HCT116 (cell line): ENCODE measurements at regions not wholly inside any gene's neighbourhood (a gene's known extent, or its start where the extent isn't known, plus 50 kb on each side); places are given as distances from the start of the nearest gene placed in this dataset.

Source experiments
- ATAC-seq: fragments of 200-7000 bp; cut with Tn5 transposase; 2 replicates; pipeline ENCODE4 v1.9.1; 2020; ENCODE audit warnings: mild to moderate bottlenecking, moderate library complexity
- BruUV-seq: library from RNA; stranded (reverse); fragments of 400-500 nt; replicated peaks from 2 replicates; lab custom pipeline; 2021; lab: Mats Ljungman, UMichigan
- CTCF ChIA-PET: fragments of 300-600 bp; sonication (Branson Sonifier 250); formaldehyde crosslinking; loops from one replicate; lab custom pipeline; 2021; ENCODE audit warnings: antibody characterized with exemption; lab: Charles Lee
- POLR2A ChIA-PET: fragments of 300-600, 350-600 bp; sonication (Branson Sonifier 250); formaldehyde crosslinking; loops from one replicate; lab custom pipeline; 2021; ENCODE audit warnings: antibody characterized with exemption; lab: Charles Lee
- RAD21 ChIA-PET, 2 experiments: fragments of 300-600 bp; sonication (Branson Sonifier 250); formaldehyde crosslinking; loops; one replicate each; lab custom pipeline; 2023; ENCODE audit warnings: low total read pairs in 2 of 2; ENCODE audit not compliant: uncharacterized antibody in 2 of 2, unreplicated experiment in 2 of 2, low non-redundant PET in 1 of 2; lab: Charles Lee
- DNase-seq: peaks from one replicate; pipeline ENCODE4 v3.0.0-alpha.2; 2010; ENCODE audit warnings: low read depth, low spot score
- H2AFZ ChIP-seq: fragments of 200-600 bp; shearing (Covaris generic), sonication (generic); 2 replicates; pipeline ENCODE4 v1.6.1; 2017; ENCODE audit warnings: low read depth, mixed run types, mixed read lengths, antibody characterized with exemption, low read length; ENCODE audit not compliant: poor library complexity, severe bottlenecking
- H3K27ac ChIP-seq: 2 replicates; pipeline ENCODE4 v1.5.1; 2012; ENCODE audit warnings: low read depth, low read length
- H3K27me3 ChIP-seq: fragments of 200-600 bp; sonication (generic); 2 replicates; pipeline ENCODE4 v1.6.1; 2016; ENCODE audit warnings: mixed run types, low read length, mixed read lengths; ENCODE audit not compliant: insufficient read depth
- H3K36me3 ChIP-seq, 2 experiments: fragments of 200-500 bp in 1 of 2; fragments of 200-600 bp in 1 of 2; sonication (Bioruptor generic) in 1 of 2; sonication (generic) in 1 of 2; 2 replicates each; pipeline versions ENCODE4 v1.5.1 to v1.6.1; 2014 to 2016; ENCODE audit warnings: low read length in 2 of 2, inconsistent platforms in 1 of 2, mixed read lengths in 1 of 2, mixed run types in 1 of 2; ENCODE audit not compliant: insufficient read depth in 2 of 2, control insufficient read depth in 1 of 2
- H3K4me1 ChIP-seq, 2 experiments: fragments of 200-600 bp in 1 of 2; sonication (generic) in 1 of 2; 2 replicates each; pipeline versions ENCODE4 v1.5.1 to v1.6.1; 2012 to 2017; ENCODE audit warnings: low read length in 2 of 2, inconsistent platforms in 1 of 2, mild to moderate bottlenecking in 1 of 2, mixed read lengths in 1 of 2, mixed run types in 1 of 2, moderate library complexity in 1 of 2; ENCODE audit not compliant: insufficient read depth in 2 of 2, control insufficient read depth in 1 of 2
- H3K4me2 ChIP-seq: fragments of 200-600 bp; sonication (generic); 2 replicates; pipeline ENCODE4 v1.6.1; 2017; ENCODE audit warnings: mixed run types, low read length, mixed read lengths
- H3K4me3 ChIP-seq, 2 experiments: fragments of 200-600 bp in 1 of 2; sonication (generic) in 1 of 2; replicated peaks in 1 of 2; 2 replicates each; pipeline ENCODE4 v1.5.1; 2011 to 2016; ENCODE audit warnings: low read length in 2 of 2, control low read depth in 1 of 2, low read depth in 1 of 2, mild to moderate bottlenecking in 1 of 2, mixed read lengths in 1 of 2, mixed run types in 1 of 2
- H3K79me2 ChIP-seq: fragments of 200-600 bp; sonication (generic); 2 replicates; pipeline ENCODE4 v1.6.1; 2017; ENCODE audit warnings: mild to moderate bottlenecking, mixed run types, low read length, moderate library complexity, mixed read lengths; ENCODE audit not compliant: insufficient read depth
- H3K9ac ChIP-seq: fragments of 200-600 bp; sonication (generic); 2 replicates; pipeline ENCODE4 v1.6.1; 2016; ENCODE audit warnings: low read length, mixed read lengths
- H3K9me2 ChIP-seq: fragments of 200-600 bp; sonication (generic), shearing (Covaris generic); 2 replicates; pipeline ENCODE4 v1.6.1; 2017; ENCODE audit warnings: mixed run types, mild to moderate bottlenecking, moderate library complexity; ENCODE audit not compliant: insufficient read depth
- H3K9me3 ChIP-seq, 2 experiments: fragments of 200-500 bp in 1 of 2; fragments of 200-600 bp in 1 of 2; sonication (Bioruptor generic) in 1 of 2; sonication (generic) in 1 of 2; 2 replicates each; pipeline ENCODE4 v1.6.1; 2014 to 2017; ENCODE audit warnings: low read length in 2 of 2, mixed read lengths in 2 of 2, inconsistent platforms in 1 of 2, low read depth in 1 of 2, mild to moderate bottlenecking in 1 of 2, mixed run types in 1 of 2, moderate library complexity in 1 of 2; ENCODE audit not compliant: control insufficient read depth in 1 of 2, insufficient read depth in 1 of 2
- H4K20me1 ChIP-seq: fragments of 200-600 bp; sonication (generic), shearing (Covaris generic); 2 replicates; pipeline ENCODE4 v1.6.1; 2017; ENCODE audit warnings: mixed run types, mild to moderate bottlenecking, moderate library complexity; ENCODE audit not compliant: insufficient read depth
- EGR1 ChIP-seq: IDR thresholded peaks from 2 replicates; pipeline ENCODE4 v1.6.1; 2012; ENCODE audit warnings: low read depth
- ELF1 ChIP-seq: IDR thresholded peaks from 2 replicates; pipeline ENCODE4 v1.6.1; 2012; ENCODE audit warnings: low read depth, borderline replicate concordance
- JUND ChIP-seq: IDR thresholded peaks from 2 replicates; pipeline ENCODE4 v1.6.1; 2012
- POLR2A ChIP-seq: IDR thresholded peaks from 2 replicates; pipeline ENCODE4 v1.7.0; 2011; ENCODE audit warnings: borderline replicate concordance; ENCODE audit not compliant: insufficient read depth, insufficient read length; ENCODE audit errors: extremely low read depth
- POLR2AphosphoS5 ChIP-seq: IDR thresholded peaks from 2 replicates; pipeline ENCODE4 v1.6.1; 2011; ENCODE audit warnings: mild to moderate bottlenecking, low read depth, low read length, moderate library complexity
- SP1 ChIP-seq: IDR thresholded peaks from 2 replicates; pipeline ENCODE4 v1.6.1; 2012; ENCODE audit warnings: low read depth
- SRF ChIP-seq: IDR thresholded peaks from 2 replicates; pipeline ENCODE4 v1.6.1; 2012; ENCODE audit warnings: low read depth
- TCF7L2 ChIP-seq: IDR thresholded peaks from 2 replicates; pipeline ENCODE4 v1.7.0; 2011; ENCODE audit warnings: borderline replicate concordance, inconsistent platforms; ENCODE audit not compliant: insufficient read depth, insufficient read length; ENCODE audit errors: extremely low read depth
- ZFX ChIP-seq: fragments of 450-650 bp; IDR thresholded peaks from 2 replicates; pipeline ENCODE4 v1.6.1; 2017
- intact Hi-C: fragments of 100-400 bp; cut with micrococcal nuclease; formaldehyde crosslinking; loops from 2 replicates; pipeline ENCODE4 v1.10.0; 2022
- TF ChIP-seq, protein P1 (sequence below): IDR thresholded peaks from 2 replicates; pipeline ENCODE4 v1.6.1; 2012; ENCODE audit warnings: low read depth

DNA sequence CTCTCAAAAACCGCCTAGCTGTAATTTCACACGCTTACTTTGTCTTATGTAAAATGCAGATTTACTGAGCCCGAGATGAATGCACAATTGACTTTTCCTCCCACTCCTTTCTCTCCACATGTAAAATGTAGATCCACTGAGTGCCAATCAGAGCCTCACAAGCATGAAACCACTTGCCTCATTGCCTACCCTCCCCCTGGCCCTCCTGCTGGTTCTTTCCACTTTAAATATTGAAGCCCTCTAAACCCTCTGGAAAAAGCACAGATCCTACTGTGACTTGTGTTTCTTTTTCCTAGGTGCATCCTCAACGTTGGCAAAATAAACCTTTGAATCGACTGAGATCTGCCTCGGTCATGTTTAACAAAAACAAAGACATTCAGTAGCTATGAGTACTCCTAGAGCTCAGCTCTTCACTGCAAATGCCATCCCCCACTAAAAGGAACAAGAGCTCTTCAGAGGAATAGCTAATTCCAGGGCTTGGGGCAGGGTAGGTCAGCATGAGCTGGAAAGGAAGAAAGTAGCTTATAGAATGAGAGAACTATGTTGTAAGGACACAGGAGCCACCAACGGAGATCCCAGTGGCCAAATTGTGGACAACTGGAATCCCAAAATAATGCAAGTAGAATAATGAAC lies 365.5 kb upstream of the RUNX1 start:
- no peak for TF ChIP-seq EGR1
- TF ChIP-seq TCF7L2, result no peak
- TF ChIP-seq, protein P1, sequence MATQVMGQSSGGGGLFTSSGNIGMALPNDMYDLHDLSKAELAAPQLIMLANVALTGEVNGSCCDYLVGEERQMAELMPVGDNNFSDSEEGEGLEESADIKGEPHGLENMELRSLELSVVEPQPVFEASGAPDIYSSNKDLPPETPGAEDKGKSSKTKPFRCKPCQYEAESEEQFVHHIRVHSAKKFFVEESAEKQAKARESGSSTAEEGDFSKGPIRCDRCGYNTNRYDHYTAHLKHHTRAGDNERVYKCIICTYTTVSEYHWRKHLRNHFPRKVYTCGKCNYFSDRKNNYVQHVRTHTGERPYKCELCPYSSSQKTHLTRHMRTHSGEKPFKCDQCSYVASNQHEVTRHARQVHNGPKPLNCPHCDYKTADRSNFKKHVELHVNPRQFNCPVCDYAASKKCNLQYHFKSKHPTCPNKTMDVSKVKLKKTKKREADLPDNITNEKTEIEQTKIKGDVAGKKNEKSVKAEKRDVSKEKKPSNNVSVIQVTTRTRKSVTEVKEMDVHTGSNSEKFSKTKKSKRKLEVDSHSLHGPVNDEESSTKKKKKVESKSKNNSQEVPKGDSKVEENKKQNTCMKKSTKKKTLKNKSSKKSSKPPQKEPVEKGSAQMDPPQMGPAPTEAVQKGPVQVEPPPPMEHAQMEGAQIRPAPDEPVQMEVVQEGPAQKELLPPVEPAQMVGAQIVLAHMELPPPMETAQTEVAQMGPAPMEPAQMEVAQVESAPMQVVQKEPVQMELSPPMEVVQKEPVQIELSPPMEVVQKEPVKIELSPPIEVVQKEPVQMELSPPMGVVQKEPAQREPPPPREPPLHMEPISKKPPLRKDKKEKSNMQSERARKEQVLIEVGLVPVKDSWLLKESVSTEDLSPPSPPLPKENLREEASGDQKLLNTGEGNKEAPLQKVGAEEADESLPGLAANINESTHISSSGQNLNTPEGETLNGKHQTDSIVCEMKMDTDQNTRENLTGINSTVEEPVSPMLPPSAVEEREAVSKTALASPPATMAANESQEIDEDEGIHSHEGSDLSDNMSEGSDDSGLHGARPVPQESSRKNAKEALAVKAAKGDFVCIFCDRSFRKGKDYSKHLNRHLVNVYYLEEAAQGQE, result no peak
- TF ChIP-seq JUND, result no peak
- no peak for TF ChIP-seq POLR2AphosphoS5
- no peak for TF ChIP-seq ZFX
- no peak for TF ChIP-seq ELF1
- no peak for TF ChIP-seq SP1
- no peak for TF ChIP-seq SRF
- no peak for TF ChIP-seq POLR2A
- CTCF ChIA-PET, result interaction anchor here (1.0 kb wide), 1 partner anchor 425 kb away, joined by 3 read pairs; no protein-coding TSS in a partner anchor
- H3K4me2 ChIP-seq, result no peak overlapping the region

More for the DNA sequence above, 365.5 kb upstream of the RUNX1 start:
- Histone ChIP-seq H3K9ac (no peak overlapping the region), H3K27me3 (no peaks in the 10 kb centered on the region), H2AFZ (no peak overlapping the region), H3K9me3 (no peaks in the 10 kb centered on the region), H3K27ac (no peak overlapping the region), H3K4me1 (no peaks in the 10 kb centered on the region), H3K79me2 (no peaks in the 10 kb centered on the region), H3K9me2 (no peaks in the 10 kb centered on the region), H3K36me3 (no peaks in the 10 kb centered on the region), H3K4me3 (no peak overlapping the region), H4K20me1 (no peaks in the 10 kb centered on the region)
- ATAC-seq, result no peak
- RAD21 ChIA-PET, result no interaction called here
- POLR2A ChIA-PET, result no interaction called here
- BruUV-seq, result no TSS peak
- no peak for DNase-seq
- intact Hi-C loops, result no loop called here
